WTC11 (cell line): ENCODE measurements at regions not wholly inside any gene's neighbourhood (a gene's known extent, or its start where the extent isn't known, plus 50 kb on each side); places are given as distances from the start of the nearest gene placed in this dataset.

Source experiments
- ATAC-seq: fragments of 200-7000 bp; cut with Tn5 transposase; 2 replicates; pipeline ENCODE4 v1.10.0; 2021; ENCODE audit warnings: mild to moderate bottlenecking, moderate library complexity
- CTCF ChIA-PET: fragments of 300-600 bp; sonication (Branson Sonifier 250); formaldehyde crosslinking; loops from one replicate; lab custom pipeline; 2021; ENCODE audit warnings: antibody characterized with exemption; lab: Charles Lee
- POLR2A ChIA-PET: fragments of 350-600 bp; sonication (Branson Sonifier 250); formaldehyde crosslinking; loops from one replicate; lab custom pipeline; 2021; ENCODE audit warnings: antibody characterized with exemption; lab: Charles Lee
- DNase-seq: peaks from one replicate; pipeline ENCODE4 v3.0.0; 2021; ENCODE audit warnings: low spot score
- H3K27ac Mint-ChIP-seq: 2 replicates; pipeline ENCODE4 v1.8.0; 2021; ENCODE audit warnings: mixed read lengths
- H3K27me3 Mint-ChIP-seq: 2 replicates; pipeline ENCODE4 v1.8.0; 2021; ENCODE audit warnings: low read depth, mild to moderate bottlenecking, moderate library complexity, mixed read lengths
- H3K36me3 Mint-ChIP-seq: 2 replicates; pipeline ENCODE4 v1.8.0; 2021; ENCODE audit warnings: mixed read lengths
- H3K4me1 Mint-ChIP-seq: 2 replicates; pipeline ENCODE4 v1.8.0; 2022; ENCODE audit warnings: mixed read lengths
- H3K4me3 Mint-ChIP-seq: 2 replicates; pipeline ENCODE4 v1.8.0; 2021; ENCODE audit warnings: mild to moderate bottlenecking, moderate library complexity, mixed read lengths
- H3K9me3 Mint-ChIP-seq: 2 replicates; pipeline ENCODE4 v1.8.0; 2021; ENCODE audit warnings: mixed read lengths
- E2F5 ChIP-seq: sonication (generic); formaldehyde crosslinking; IDR thresholded peaks from 2 replicates; pipeline ENCODE4 v1.8.1; 2022; ENCODE audit warnings: mild to moderate bottlenecking, moderate library complexity, missing genetic modification reagents
- EMX1 ChIP-seq: fragments of 250-450 bp; sonication (Bioruptor Pico); IDR thresholded peaks from 2 replicates; pipeline ENCODE4 v1.8.0; 2021; ENCODE audit warnings: mild to moderate bottlenecking
- ERG ChIP-seq: fragments of 250-450 bp; sonication (Bioruptor Pico); IDR thresholded peaks from 2 replicates; pipeline ENCODE4 v1.8.0; 2021; ENCODE audit warnings: mild to moderate bottlenecking
- ETV6 ChIP-seq: sonication (generic); formaldehyde crosslinking; IDR thresholded peaks from 2 replicates; pipeline ENCODE4 v1.8.1; 2022; ENCODE audit warnings: mild to moderate bottlenecking, missing genetic modification reagents
- HMGXB4 ChIP-seq: sonication (generic); formaldehyde crosslinking; IDR thresholded peaks from 2 replicates; pipeline ENCODE4 v1.8.1; 2023; ENCODE audit warnings: mild to moderate bottlenecking, moderate library complexity, missing genetic modification reagents
- MXD4 ChIP-seq: fragments of 250-450 bp; sonication (Bioruptor Pico); IDR thresholded peaks from 2 replicates; pipeline ENCODE4 v1.8.0; 2021; ENCODE audit warnings: mild to moderate bottlenecking, moderate library complexity, borderline replicate concordance
- NFATC4 ChIP-seq: fragments of 250-450 bp; sonication (Bioruptor Pico); IDR thresholded peaks from 2 replicates; pipeline ENCODE4 v1.9.0; 2021; ENCODE audit warnings: mild to moderate bottlenecking
- NFE2L1 ChIP-seq: sonication (generic); formaldehyde crosslinking; IDR thresholded peaks from 2 replicates; pipeline ENCODE4 v1.8.1; 2023; ENCODE audit warnings: missing genetic modification reagents
- NR1H2 ChIP-seq: sonication (generic); formaldehyde crosslinking; IDR thresholded peaks from 2 replicates; pipeline ENCODE4 v1.9.0; 2021; ENCODE audit warnings: mild to moderate bottlenecking, moderate library complexity, missing genetic modification reagents
- PRDM15 ChIP-seq: sonication (generic); formaldehyde crosslinking; IDR thresholded peaks from 2 replicates; pipeline ENCODE4 v1.8.0; 2022; ENCODE audit warnings: missing genetic modification reagents
- RELA ChIP-seq: sonication (generic); formaldehyde crosslinking; IDR thresholded peaks from 2 replicates; pipeline ENCODE4 v1.8.1; 2022; ENCODE audit warnings: missing genetic modification reagents, mild to moderate bottlenecking, borderline replicate concordance
- SMAD3 ChIP-seq: sonication (generic); formaldehyde crosslinking; IDR thresholded peaks from 2 replicates; pipeline ENCODE4 v1.8.0; 2022; ENCODE audit warnings: missing genetic modification reagents, mild to moderate bottlenecking, borderline replicate concordance
- TP53 ChIP-seq: sonication (generic); formaldehyde crosslinking; IDR thresholded peaks from 2 replicates; pipeline ENCODE4 v1.8.1; 2023; ENCODE audit warnings: mild to moderate bottlenecking, missing genetic modification reagents
- ZNF317 ChIP-seq: sonication (generic); formaldehyde crosslinking; IDR thresholded peaks from 2 replicates; pipeline ENCODE4 v1.8.1; 2023; ENCODE audit warnings: low read depth, mild to moderate bottlenecking, moderate library complexity, missing genetic modification reagents, borderline replicate concordance
- ZNF396 ChIP-seq: fragments of 250-450 bp; sonication (Bioruptor Pico); IDR thresholded peaks from 2 replicates; pipeline ENCODE4 v1.8.0; 2021; ENCODE audit warnings: mild to moderate bottlenecking, moderate library complexity, borderline replicate concordance
- ZNF671 ChIP-seq: fragments of 250-450 bp; sonication (Bioruptor Pico); IDR thresholded peaks from 2 replicates; pipeline ENCODE4 v1.8.0; 2021; ENCODE audit warnings: mild to moderate bottlenecking
- TF ChIP-seq, protein P1 (sequence below): sonication (generic); formaldehyde crosslinking; IDR thresholded peaks from 2 replicates; pipeline ENCODE4 v1.8.0; 2023; ENCODE audit warnings: missing genetic modification reagents
- TF ChIP-seq, protein P2 (sequence below): sonication (generic); formaldehyde crosslinking; conservative IDR thresholded peaks from 2 replicates; pipeline ENCODE4 v1.8.1; 2023; ENCODE audit warnings: mild to moderate bottlenecking, low read depth, missing genetic modification reagents, moderate library complexity
- TF ChIP-seq, protein P3 (sequence below): fragments of 250-450 bp; sonication (Bioruptor Pico); IDR thresholded peaks from 2 replicates; pipeline ENCODE4 v1.9.0; 2021; ENCODE audit warnings: mild to moderate bottlenecking, borderline replicate concordance
- TF ChIP-seq, protein P4 (sequence below): sonication (generic); formaldehyde crosslinking; IDR thresholded peaks from 2 replicates; pipeline ENCODE4 v1.8.1; 2023; ENCODE audit warnings: mild to moderate bottlenecking, missing genetic modification reagents

DNA sequence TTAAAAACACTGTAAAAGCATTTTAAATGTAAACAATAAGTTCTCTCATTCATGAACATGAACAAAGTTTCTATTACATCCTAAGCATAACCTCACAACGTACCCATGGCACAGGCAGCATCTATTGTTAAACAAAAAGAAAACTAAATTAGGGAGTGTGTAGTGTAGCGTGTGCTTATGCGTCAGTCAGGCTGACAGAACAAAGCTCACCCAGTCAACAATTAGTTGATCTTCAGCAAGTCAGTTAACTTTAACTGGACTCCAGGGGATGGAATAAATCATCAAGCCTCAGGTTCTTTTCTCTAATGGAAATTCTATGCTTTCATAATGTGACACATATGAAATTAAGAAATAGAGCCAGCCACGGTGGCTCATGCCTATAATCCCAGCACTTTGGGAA lies 91.6 kb upstream of the ODAD2 start (continued):
- TF ChIP-seq ERG (CRISPR knock-in tag) (no peak), ZNF671 (CRISPR knock-in tag) (no peak)

GRCh38 chr10:28089467-28089866 lies 90.6 kb upstream of the ODAD2 start:
- ChIA-PET POLR2A (no interaction called here), CTCF (no interaction called here)
- DNase-seq (no peak), ATAC-seq (no peak)
- Mint-ChIP-seq H3K9me3 (peaks cover 14% of the 10 kb centered on the region), H3K27ac (no peak overlapping the region), H3K4me1 (no peaks in the 10 kb centered on the region), H3K36me3 (peaks cover 5% of the 10 kb centered on the region), H3K27me3 (no peaks in the 10 kb centered on the region), H3K4me3 (no peak overlapping the region)
- TF ChIP-seq TP53 (CRISPR knock-in tag): no peak
- no peak for TF ChIP-seq NR1H2 (CRISPR knock-in tag)
- no peak for TF ChIP-seq E2F5 (CRISPR knock-in tag)
- TF ChIP-seq ETV6: no peak
- TF ChIP-seq PRDM15 (CRISPR knock-in tag): no peak
- TF ChIP-seq ZNF317 (CRISPR knock-in tag): no peak
- TF ChIP-seq MXD4 (CRISPR knock-in tag): no peak
- no peak for TF ChIP-seq NFE2L1 (CRISPR knock-in tag)
- TF ChIP-seq RELA: no peak
- TF ChIP-seq, protein P1, sequence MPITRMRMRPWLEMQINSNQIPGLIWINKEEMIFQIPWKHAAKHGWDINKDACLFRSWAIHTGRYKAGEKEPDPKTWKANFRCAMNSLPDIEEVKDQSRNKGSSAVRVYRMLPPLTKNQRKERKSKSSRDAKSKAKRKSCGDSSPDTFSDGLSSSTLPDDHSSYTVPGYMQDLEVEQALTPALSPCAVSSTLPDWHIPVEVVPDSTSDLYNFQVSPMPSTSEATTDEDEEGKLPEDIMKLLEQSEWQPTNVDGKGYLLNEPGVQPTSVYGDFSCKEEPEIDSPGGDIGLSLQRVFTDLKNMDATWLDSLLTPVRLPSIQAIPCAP (CRISPR knock-in tag): no peak
- TF ChIP-seq, protein P2, sequence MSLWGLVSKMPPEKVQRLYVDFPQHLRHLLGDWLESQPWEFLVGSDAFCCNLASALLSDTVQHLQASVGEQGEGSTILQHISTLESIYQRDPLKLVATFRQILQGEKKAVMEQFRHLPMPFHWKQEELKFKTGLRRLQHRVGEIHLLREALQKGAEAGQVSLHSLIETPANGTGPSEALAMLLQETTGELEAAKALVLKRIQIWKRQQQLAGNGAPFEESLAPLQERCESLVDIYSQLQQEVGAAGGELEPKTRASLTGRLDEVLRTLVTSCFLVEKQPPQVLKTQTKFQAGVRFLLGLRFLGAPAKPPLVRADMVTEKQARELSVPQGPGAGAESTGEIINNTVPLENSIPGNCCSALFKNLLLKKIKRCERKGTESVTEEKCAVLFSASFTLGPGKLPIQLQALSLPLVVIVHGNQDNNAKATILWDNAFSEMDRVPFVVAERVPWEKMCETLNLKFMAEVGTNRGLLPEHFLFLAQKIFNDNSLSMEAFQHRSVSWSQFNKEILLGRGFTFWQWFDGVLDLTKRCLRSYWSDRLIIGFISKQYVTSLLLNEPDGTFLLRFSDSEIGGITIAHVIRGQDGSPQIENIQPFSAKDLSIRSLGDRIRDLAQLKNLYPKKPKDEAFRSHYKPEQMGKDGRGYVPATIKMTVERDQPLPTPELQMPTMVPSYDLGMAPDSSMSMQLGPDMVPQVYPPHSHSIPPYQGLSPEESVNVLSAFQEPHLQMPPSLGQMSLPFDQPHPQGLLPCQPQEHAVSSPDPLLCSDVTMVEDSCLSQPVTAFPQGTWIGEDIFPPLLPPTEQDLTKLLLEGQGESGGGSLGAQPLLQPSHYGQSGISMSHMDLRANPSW (CRISPR knock-in tag): no peak
- TF ChIP-seq HMGXB4 (CRISPR knock-in tag): no peak
- TF ChIP-seq, protein P3, sequence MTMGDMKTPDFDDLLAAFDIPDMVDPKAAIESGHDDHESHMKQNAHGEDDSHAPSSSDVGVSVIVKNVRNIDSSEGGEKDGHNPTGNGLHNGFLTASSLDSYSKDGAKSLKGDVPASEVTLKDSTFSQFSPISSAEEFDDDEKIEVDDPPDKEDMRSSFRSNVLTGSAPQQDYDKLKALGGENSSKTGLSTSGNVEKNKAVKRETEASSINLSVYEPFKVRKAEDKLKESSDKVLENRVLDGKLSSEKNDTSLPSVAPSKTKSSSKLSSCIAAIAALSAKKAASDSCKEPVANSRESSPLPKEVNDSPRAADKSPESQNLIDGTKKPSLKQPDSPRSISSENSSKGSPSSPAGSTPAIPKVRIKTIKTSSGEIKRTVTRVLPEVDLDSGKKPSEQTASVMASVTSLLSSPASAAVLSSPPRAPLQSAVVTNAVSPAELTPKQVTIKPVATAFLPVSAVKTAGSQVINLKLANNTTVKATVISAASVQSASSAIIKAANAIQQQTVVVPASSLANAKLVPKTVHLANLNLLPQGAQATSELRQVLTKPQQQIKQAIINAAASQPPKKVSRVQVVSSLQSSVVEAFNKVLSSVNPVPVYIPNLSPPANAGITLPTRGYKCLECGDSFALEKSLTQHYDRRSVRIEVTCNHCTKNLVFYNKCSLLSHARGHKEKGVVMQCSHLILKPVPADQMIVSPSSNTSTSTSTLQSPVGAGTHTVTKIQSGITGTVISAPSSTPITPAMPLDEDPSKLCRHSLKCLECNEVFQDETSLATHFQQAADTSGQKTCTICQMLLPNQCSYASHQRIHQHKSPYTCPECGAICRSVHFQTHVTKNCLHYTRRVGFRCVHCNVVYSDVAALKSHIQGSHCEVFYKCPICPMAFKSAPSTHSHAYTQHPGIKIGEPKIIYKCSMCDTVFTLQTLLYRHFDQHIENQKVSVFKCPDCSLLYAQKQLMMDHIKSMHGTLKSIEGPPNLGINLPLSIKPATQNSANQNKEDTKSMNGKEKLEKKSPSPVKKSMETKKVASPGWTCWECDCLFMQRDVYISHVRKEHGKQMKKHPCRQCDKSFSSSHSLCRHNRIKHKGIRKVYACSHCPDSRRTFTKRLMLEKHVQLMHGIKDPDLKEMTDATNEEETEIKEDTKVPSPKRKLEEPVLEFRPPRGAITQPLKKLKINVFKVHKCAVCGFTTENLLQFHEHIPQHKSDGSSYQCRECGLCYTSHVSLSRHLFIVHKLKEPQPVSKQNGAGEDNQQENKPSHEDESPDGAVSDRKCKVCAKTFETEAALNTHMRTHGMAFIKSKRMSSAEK (CRISPR knock-in tag): no peak
- TF ChIP-seq ZNF396 (CRISPR knock-in tag): no peak
- TF ChIP-seq EMX1: no peak
- TF ChIP-seq, protein P4, sequence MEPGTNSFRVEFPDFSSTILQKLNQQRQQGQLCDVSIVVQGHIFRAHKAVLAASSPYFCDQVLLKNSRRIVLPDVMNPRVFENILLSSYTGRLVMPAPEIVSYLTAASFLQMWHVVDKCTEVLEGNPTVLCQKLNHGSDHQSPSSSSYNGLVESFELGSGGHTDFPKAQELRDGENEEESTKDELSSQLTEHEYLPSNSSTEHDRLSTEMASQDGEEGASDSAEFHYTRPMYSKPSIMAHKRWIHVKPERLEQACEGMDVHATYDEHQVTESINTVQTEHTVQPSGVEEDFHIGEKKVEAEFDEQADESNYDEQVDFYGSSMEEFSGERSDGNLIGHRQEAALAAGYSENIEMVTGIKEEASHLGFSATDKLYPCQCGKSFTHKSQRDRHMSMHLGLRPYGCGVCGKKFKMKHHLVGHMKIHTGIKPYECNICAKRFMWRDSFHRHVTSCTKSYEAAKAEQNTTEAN: no peak
- TF ChIP-seq SMAD3: no peak
- no peak for TF ChIP-seq NFATC4
